KMS-11 (cell line): ENCODE measurements at regions not wholly inside any gene's neighbourhood (a gene's known extent, or its start where the extent isn't known, plus 50 kb on each side); places are given as distances from the start of the nearest gene placed in this dataset.

Source experiments
- H2AFZ ChIP-seq: fragments of 200-600 bp; sonication (generic); 2 replicates; pipeline ENCODE4 v1.6.1; 2016; ENCODE audit warnings: antibody characterized with exemption, mixed run types, low read depth
- H3K27ac ChIP-seq: fragments of 200-600 bp; sonication (generic); 2 replicates; pipeline ENCODE4 v1.6.1; 2016; ENCODE audit warnings: mild to moderate bottlenecking, mixed run types
- H3K27me3 ChIP-seq: fragments of 200-600 bp; sonication (generic); 2 replicates; pipeline ENCODE4 v1.6.1; 2017; ENCODE audit warnings: mild to moderate bottlenecking, low read depth, mixed run types, moderate library complexity; ENCODE audit not compliant: insufficient read depth
- H3K36me3 ChIP-seq: fragments of 200-600 bp; sonication (generic); 2 replicates; pipeline ENCODE4 v1.6.1; 2017; ENCODE audit warnings: mild to moderate bottlenecking, mixed run types; ENCODE audit not compliant: insufficient read depth
- H3K4me1 ChIP-seq: fragments of 200-600 bp; sonication (generic); 2 replicates; pipeline ENCODE4 v1.6.1; 2016; ENCODE audit warnings: mild to moderate bottlenecking, low read depth, mixed run types; ENCODE audit not compliant: poor library complexity, severe bottlenecking
- H3K4me2 ChIP-seq: fragments of 200-600 bp; sonication (generic); 2 replicates; pipeline ENCODE4 v1.7.0; 2016; ENCODE audit warnings: mild to moderate bottlenecking, mixed run types
- H3K4me3 ChIP-seq: fragments of 200-600 bp; sonication (generic); IDR thresholded peaks from 2 replicates; pipeline ENCODE4 v1.6.1; 2017; ENCODE audit warnings: low read depth, low read length, mixed read lengths; ENCODE audit not compliant: insufficient read depth
- H3K79me2 ChIP-seq: fragments of 200-600 bp; sonication (generic); 2 replicates; pipeline ENCODE4 v1.6.1; 2016; ENCODE audit warnings: low read depth, mixed run types; ENCODE audit not compliant: insufficient read depth
- H3K9ac ChIP-seq: fragments of 200-600 bp; sonication (generic); 2 replicates; pipeline ENCODE4 v1.6.1; 2016; ENCODE audit warnings: mild to moderate bottlenecking, mixed run types
- H4K20me1 ChIP-seq: fragments of 200-600 bp; sonication (generic); 2 replicates; pipeline ENCODE4 v1.6.1; 2016; ENCODE audit warnings: mild to moderate bottlenecking, mixed run types; ENCODE audit not compliant: insufficient read depth
- TF ChIP-seq, protein P1 (sequence below): fragments of 200-600 bp; sonication (generic); conservative IDR thresholded peaks from 2 replicates; pipeline ENCODE4 v1.6.1; 2017; ENCODE audit warnings: low read depth, mild to moderate bottlenecking, antibody characterized with exemption, low read length, moderate library complexity, mixed read lengths

DNA sequence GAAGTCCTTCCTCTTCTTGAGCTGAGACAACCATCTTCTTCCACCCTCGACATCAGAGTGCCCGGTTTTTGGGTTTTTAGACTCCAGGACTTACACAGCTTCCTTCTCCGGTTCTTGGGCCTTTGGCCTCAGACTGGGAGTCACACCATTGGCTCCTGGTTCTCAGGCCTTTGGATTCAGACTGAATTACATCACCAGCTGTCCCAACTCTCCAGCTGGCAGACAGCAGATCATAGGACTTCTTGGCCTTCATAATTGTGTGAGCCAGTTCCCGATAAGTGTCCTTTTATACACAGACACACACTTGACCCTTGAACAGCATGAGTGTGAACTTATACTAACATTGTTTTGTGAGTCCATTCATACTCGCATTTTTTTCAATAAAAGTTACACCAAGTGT is 166.0 kb upstream of the UBL3 start:
- H3K9ac ChIP-seq = no peak overlapping the region
- H3K4me3 ChIP-seq = no peak overlapping the region
- H4K20me1 ChIP-seq = no peaks in the 10 kb centered on the region
- no peaks in the 10 kb centered on the region for H3K4me1 ChIP-seq
- TF ChIP-seq, protein P1, sequence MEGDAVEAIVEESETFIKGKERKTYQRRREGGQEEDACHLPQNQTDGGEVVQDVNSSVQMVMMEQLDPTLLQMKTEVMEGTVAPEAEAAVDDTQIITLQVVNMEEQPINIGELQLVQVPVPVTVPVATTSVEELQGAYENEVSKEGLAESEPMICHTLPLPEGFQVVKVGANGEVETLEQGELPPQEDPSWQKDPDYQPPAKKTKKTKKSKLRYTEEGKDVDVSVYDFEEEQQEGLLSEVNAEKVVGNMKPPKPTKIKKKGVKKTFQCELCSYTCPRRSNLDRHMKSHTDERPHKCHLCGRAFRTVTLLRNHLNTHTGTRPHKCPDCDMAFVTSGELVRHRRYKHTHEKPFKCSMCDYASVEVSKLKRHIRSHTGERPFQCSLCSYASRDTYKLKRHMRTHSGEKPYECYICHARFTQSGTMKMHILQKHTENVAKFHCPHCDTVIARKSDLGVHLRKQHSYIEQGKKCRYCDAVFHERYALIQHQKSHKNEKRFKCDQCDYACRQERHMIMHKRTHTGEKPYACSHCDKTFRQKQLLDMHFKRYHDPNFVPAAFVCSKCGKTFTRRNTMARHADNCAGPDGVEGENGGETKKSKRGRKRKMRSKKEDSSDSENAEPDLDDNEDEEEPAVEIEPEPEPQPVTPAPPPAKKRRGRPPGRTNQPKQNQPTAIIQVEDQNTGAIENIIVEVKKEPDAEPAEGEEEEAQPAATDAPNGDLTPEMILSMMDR = no peak
- no peak overlapping the region for H2AFZ ChIP-seq
- no peaks in the 10 kb centered on the region for H3K79me2 ChIP-seq
- H3K27me3 ChIP-seq = no peaks in the 10 kb centered on the region
- no peak overlapping the region for H3K4me2 ChIP-seq
- H3K36me3 ChIP-seq = no peaks in the 10 kb centered on the region
- no peak overlapping the region for H3K27ac ChIP-seq

DNA sequence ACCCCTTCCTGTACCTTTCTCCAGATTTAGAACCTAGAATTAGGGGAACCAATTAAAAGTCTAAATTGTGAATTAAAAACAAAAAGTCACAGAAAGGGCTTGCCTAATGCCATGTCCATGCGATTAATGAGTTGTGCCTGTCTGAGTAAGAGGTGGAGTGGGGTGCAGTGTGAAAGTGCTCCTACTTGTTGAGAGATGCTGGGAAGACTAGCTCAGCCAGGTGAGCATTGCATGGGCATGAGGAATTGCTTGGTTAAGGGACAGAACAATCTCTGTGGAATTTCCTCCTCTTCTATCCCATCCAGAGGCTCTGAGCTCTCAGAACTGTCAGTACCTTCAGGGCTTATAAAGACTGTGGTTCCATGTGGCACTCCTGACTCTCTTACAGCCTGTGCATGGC is 159.0 kb upstream of the UBL3 start:
- Histone ChIP-seq H4K20me1 (no peaks in the 10 kb centered on the region), H3K36me3 (no peaks in the 10 kb centered on the region), H3K79me2 (no peaks in the 10 kb centered on the region), H3K27ac (no peak overlapping the region), H3K4me3 (no peak overlapping the region), H3K4me2 (no peak overlapping the region), H3K27me3 (no peaks in the 10 kb centered on the region), H2AFZ (no peak overlapping the region), H3K9ac (no peak overlapping the region), H3K4me1 (no peaks in the 10 kb centered on the region)
- TF ChIP-seq, protein P1 = no peak

DNA sequence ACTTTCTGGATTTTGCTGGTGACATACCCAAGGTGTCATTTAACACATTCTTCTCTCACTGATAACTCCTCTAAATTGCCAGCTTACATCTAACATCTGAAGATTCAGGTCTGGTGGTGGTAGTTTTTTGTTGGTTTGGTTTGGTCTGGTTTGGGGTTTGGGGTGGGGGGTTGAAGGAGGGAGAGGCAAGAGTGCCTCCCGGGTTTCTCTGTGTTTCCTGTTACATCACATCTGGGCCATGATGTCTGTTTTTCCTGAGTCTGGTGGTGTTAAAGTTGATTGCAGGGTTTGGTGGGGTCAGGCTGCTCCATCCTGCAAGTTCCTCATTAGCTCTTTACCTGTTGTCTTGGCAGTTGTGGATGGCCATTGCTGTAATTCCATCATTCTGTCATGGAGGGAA is 155.8 kb upstream of the UBL3 start:
- Histone ChIP-seq H3K27me3 (no peaks in the 10 kb centered on the region), H3K27ac (no peak overlapping the region), H3K79me2 (no peaks in the 10 kb centered on the region), H3K4me2 (no peak overlapping the region), H4K20me1 (no peaks in the 10 kb centered on the region), H2AFZ (no peak overlapping the region), H3K36me3 (no peaks in the 10 kb centered on the region), H3K9ac (no peak overlapping the region), H3K4me3 (no peak overlapping the region), H3K4me1 (no peaks in the 10 kb centered on the region)
- TF ChIP-seq, protein P1 = no peak

DNA sequence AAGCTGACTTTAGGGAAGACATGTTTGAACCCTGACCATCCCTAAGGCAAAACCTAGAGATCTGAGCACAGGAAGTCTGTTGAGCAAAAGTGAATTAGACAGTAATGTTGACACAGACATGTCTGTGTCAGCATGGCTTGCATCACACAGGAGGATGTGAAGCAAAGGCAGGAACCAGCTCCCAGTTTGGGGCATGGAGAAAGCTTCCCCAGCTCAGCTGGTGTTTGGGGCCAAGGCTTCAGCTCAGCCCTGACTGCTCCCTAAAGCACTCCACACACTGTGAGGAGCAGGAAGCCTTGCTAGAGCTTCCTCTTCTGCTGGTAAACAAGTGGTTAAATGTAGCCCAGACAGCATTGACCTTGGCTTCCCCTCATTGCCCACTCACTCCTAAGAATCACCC is 153.8 kb upstream of the UBL3 start:
- Histone ChIP-seq H3K4me3 (no peak overlapping the region), H3K9ac (no peak overlapping the region), H3K4me2 (no peak overlapping the region), H3K36me3 (no peaks in the 10 kb centered on the region), H3K4me1 (no peaks in the 10 kb centered on the region), H2AFZ (no peak overlapping the region), H4K20me1 (no peaks in the 10 kb centered on the region), H3K27ac (no peak overlapping the region), H3K79me2 (no peaks in the 10 kb centered on the region), H3K27me3 (no peaks in the 10 kb centered on the region)
- TF ChIP-seq, protein P1 = no peak

DNA sequence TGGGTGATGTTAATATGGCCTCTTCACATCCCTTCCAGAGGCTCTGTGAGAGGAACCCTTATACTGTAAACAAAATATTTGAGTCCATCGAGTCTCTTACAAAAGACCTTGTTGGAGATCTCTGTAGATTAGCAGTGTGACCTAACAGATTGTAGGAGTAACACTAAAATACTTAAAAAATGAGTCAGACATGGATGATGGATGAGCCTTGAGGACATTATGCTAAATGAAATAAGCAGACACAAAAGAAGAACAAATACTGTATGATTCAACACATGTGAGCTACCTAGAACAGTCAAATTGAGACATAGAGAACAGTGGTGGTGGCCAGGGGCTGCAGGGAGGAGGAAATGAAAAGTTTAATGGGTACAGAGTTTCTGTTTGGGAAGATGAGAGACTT is 152.2 kb upstream of the UBL3 start:
- no peaks in the 10 kb centered on the region for H3K79me2 ChIP-seq
- TF ChIP-seq, protein P1 = no peak
- H2AFZ ChIP-seq = no peak overlapping the region
- no peaks in the 10 kb centered on the region for H3K4me1 ChIP-seq
- no peaks in the 10 kb centered on the region for H3K27me3 ChIP-seq
- H4K20me1 ChIP-seq = no peaks in the 10 kb centered on the region
- H3K27ac ChIP-seq = no peak overlapping the region
- no peaks in the 10 kb centered on the region for H3K36me3 ChIP-seq
- H3K4me2 ChIP-seq = no peak overlapping the region
- H3K9ac ChIP-seq = no peak overlapping the region
- H3K4me3 ChIP-seq = no peak overlapping the region
